ENCODE measurements at regions not wholly inside any gene's neighbourhood (a gene's known extent, or its start where the extent isn't known, plus 50 kb on each side); places are given as distances from the start of the nearest gene placed in this dataset.

DNA sequence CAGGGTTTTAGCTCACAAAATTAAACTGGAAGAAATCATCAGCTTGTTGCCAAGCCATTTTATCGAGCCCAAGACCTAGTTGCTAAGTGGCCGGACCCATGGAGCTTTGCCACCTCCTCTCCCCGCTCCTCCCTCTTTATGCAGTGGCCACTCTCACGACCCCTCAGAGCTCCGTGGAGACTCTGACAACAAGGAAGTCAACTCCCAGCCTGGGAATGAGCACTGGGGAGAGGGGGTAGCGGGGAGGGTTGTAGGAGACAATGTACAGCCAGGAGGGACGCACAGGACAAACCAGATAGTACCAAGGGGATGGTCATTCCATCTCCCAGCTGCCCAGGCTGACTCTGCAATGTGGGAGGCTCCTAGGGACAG lies 250.9 kb downstream of the SIPA1L2 start:
- Mint-ChIP-seq H3K27ac (no peak overlapping the region), H3K27me3 (peaks cover 0 to 4% (median 0%) of the 10 kb centered on the region in 3 donors), H3K4me3 (no peak overlapping the region), H3K9me3 (peaks cover 0 to 1% (median 0%) of the 10 kb centered on the region in 7 donors), H3K4me1 (no peaks in the 10 kb centered on the region), H3K36me3 (no peaks in the 10 kb centered on the region)
- DNase-seq, result no peak
- ATAC-seq (ENCODE audit: low read depth in 2 of 2), result no peak

DNA sequence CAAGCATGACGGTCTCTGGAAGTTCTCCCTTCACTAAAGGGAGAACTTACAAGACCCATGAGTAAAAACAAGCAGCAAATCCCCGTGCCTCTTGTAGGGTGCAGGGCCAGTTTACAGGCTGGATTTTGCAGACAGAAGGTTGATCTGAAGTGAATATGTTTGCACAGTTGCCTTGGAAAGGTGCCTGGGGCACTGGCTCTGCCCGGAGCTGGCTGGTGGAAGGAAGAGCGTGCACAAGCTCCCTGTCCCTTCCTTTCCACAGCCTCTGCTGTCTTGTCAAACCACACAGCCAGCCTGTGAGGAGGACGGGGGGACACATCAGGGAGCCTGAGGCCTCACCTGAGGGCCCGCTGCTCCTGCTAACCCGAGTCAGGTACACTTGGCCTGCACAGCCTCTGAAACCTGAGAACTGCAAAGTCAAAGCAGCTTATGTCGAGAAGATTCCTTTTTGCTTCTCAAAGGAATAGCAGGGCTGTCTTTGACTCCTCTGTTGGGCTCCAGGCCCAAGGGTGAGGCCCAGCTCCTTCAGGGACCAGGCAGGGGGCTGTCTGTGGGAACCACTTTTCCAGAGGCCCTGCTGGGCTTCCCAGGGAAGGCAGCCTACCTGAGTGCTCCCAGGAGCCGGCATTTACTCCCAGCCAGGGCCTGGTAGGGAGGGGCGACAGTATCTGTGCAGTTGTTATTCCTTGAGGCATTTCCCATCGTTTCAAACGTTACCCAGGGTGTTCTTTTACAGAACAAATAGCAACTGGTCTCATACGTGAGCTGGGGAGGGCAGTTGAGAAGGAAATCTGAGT lies 251.5 kb downstream of the SIPA1L2 start:
- Mint-ChIP-seq H3K27ac (no peak overlapping the region), H3K27me3 (peaks cover 0 to 4% (median 0%) of the 10 kb centered on the region in 3 donors), H3K4me1 (no peaks in the 10 kb centered on the region), H3K4me3 (no peak overlapping the region), H3K36me3 (no peaks in the 10 kb centered on the region), H3K9me3 (peaks cover 0 to 4% (median 0%) of the 10 kb centered on the region in 7 donors)
- ATAC-seq (ENCODE audit: low read depth in 2 of 2) (no peak), DNase-seq (no peak)

DNA sequence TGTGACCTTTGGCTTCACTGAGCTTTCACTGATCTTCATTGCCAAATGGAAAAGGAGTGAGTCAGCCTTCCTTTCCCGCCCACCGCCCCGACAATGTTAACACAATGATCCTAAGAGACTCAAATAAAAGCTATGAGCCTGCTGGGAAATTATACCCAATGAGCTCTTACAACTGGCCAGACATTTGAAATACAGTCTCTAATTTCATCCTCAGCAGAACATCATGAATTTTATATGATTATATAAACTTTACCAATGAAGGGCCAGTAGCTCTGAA lies 252.5 kb downstream of the SIPA1L2 start:
- Mint-ChIP-seq H3K27me3 (peaks cover 0 to 4% (median 0%) of the 10 kb centered on the region in 3 donors), H3K9me3 (peaks cover 0 to 4% (median 0%) of the 10 kb centered on the region in 7 donors), H3K27ac (no peak overlapping the region), H3K4me1 (no peaks in the 10 kb centered on the region), H3K36me3 (no peaks in the 10 kb centered on the region), H3K4me3 (no peak overlapping the region)
- DNase-seq, result no peak
- no peak for ATAC-seq (ENCODE audit: low read depth in 2 of 2)

DNA sequence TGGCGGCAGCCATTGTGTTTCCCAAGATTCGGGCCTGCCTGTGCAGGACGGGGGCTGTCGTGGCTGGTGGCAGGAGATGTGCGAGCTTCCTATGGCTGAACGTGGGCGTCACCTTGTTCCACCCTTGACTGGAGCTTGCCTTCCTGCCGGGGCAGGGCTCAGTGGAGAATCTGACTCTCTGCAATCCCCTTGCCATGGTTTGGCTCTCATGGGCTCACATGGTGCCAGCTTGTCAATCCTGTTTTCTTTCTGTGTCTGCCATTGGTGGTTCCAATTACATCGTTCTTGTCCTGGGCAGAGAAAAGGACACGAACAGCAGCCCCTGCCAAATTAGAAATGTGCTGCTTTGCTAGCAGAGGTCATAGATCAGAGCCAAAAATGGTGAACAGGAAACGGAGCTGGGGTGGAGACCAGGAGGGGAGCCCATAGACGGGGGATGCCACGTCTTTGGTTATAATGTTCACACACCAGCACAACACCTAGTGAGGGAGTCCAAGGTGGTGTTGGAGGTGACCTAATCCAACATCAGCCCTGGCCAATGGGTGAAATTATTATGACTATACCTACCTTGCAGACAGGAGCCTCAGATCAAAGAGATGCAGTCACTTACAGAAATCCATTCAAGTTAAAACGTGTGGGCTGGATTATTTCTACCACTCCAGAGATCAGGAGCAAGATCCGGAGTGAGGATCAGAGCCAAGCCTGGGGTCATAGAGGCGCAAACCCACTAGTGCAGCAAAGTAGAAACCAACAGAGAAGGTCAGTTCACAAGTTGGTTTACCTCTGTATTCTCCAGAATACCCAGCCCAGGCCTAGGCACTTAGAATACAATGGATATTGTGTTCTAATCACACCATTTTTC lies 253.1 kb downstream of the SIPA1L2 start:
- Mint-ChIP-seq H3K4me1 (no peaks in the 10 kb centered on the region), H3K36me3 (no peaks in the 10 kb centered on the region), H3K9me3 (peaks cover 0 to 4% (median 0%) of the 10 kb centered on the region in 7 donors), H3K27me3 (peaks cover 0 to 4% (median 0%) of the 10 kb centered on the region in 3 donors), H3K27ac (no peak overlapping the region), H3K4me3 (no peak overlapping the region)
- DNase-seq (no peak), ATAC-seq (ENCODE audit: low read depth in 2 of 2) (no peak)

DNA sequence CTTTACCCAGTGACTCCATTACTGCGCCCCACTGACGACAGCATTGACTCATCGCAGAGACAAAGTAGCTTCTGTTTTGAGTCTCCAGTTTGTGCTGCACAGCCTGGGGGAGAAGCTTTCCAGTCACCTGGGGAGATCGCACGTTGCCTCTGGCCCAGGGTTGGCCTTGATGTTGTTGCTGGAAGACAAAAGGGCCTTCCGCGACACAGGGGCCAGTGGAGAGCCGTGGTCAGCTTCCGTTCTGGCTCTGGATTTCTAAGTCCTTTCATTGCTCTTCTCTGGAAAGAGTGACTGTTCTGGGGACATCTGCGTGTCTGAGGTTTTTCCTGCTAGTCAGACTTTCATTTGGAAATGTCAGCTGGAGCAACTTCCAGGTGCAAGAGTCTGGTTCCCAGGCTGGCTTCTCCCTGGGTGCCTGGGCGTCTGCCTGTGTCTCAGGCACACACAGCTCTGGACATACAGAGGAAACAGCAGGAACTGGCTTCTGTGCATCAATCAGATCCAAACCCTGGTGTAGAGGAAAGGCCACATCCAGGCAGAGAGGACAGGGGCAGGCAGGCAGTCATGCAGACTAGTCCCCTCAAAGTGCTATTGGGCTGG lies 257.0 kb downstream of the SIPA1L2 start:
- Mint-ChIP-seq H3K4me1 (no peaks in the 10 kb centered on the region), H3K27me3 (peaks cover 0 to 7% (median 5%) of the 10 kb centered on the region in 3 donors), H3K27ac (no peak overlapping the region), H3K9me3 (peaks cover 0 to 4% (median 0%) of the 10 kb centered on the region in 7 donors), H3K4me3 (no peak overlapping the region), H3K36me3 (no peaks in the 10 kb centered on the region)
- no peak for ATAC-seq (ENCODE audit: low read depth in 2 of 2)
- DNase-seq, result no peak

DNA sequence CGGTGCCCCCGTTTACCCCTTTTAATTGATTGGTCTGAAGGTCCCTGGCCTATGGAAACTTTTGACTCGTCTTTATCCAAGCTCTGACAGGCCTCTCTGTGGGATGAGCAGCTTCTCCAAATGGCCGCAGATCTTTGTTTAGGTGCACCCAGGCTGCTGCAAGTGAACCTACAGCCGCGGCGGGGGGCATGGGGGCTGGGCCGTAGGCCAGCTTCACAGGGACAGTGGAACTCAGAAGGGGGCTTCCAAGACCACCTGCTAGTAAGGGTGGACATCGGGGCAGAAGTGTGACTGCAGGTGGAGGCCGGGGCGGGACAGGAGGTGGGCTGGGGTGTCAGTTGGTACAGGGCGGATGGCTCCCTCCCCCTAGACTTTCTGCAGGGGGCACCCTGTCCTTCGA lies 257.5 kb downstream of the SIPA1L2 start:
- Mint-ChIP-seq H3K4me3 (no peak overlapping the region), H3K36me3 (no peaks in the 10 kb centered on the region), H3K4me1 (no peaks in the 10 kb centered on the region), H3K27me3 (peaks cover 0 to 7% (median 5%) of the 10 kb centered on the region in 3 donors), H3K27ac (no peak overlapping the region), H3K9me3 (peaks cover 0 to 4% (median 0%) of the 10 kb centered on the region in 7 donors)
- DNase-seq (no peak), ATAC-seq (ENCODE audit: low read depth in 2 of 2) (no peak)

DNA sequence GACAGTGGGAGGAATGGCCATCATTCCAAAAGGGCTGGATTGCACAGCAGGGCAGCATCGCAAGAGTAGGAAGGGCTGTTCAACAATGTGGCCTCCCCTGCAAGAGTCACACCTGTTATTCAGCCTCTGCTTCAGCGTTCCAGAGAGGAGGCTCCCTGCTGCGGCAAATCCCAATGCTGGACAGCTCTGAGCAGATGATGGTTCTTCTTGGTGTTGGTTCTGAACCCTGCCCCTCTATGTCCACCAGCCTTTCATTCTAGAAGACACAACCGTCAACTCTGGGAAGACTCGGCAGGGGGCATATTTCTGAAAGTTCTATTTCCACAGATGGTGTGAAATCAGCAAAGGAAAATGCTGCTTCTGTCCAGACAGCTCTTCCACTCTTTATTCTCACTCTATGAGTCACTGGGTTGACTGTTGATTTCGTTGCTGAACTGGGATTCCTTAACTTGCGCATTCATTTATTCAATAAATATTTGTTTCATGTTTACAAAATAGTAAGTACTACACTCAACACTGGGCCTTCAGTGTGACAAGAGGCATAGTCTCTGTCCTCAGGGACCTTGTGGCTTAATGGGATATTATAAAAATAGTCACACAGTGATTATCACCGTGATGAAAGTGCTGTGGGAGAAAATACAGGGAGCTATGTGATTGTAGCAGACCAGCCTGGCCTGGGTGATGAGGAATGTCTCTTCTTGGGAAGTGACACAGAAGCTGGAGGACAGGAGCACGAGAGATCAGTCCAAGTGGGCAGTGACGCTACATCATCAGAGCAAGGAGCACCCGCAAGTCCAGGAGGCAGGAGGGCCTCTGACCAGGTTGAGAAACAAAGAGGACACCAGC lies 260.3 kb downstream of the SIPA1L2 start:
- ATAC-seq (ENCODE audit: low read depth in 2 of 2) (no peak), DNase-seq (no peak)
- no peaks in the 10 kb centered on the region for H3K4me1 Mint-ChIP-seq
- H3K9me3 Mint-ChIP-seq, result peaks cover 0 to 4% (median 0%) of the 10 kb centered on the region in 7 donors
- no peak overlapping the region for H3K27ac Mint-ChIP-seq
- peaks cover 0 to 7% (median 5%) of the 10 kb centered on the region in 3 donors for H3K27me3 Mint-ChIP-seq
- no peaks in the 10 kb centered on the region for H3K36me3 Mint-ChIP-seq
- no peak overlapping the region for H3K4me3 Mint-ChIP-seq

DNA sequence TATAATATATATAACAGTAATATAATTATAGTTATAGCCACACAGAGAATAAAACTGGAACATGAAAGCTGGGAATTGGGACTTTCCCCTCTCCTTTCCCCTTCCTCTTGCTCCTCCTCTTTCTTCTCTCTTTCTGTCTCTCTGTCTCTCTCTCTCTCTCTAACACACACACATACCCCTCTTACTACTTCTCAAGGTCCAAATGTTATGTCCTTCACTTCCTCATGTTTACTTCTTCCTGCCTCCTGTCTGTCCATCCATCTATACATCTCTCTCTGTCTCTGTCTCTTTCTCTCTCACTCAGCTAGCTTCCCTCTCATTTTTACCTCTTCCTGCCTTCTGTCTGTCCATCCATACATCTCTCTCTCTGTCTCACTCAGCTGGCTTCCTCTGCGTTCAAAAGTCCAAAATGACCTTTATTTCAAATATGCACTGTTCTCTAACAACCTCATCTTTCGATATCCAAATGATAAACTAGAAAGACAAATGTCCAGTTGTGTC lies 261.1 kb downstream of the SIPA1L2 start:
- Mint-ChIP-seq H3K36me3 (no peaks in the 10 kb centered on the region), H3K4me1 (no peaks in the 10 kb centered on the region)

DNA sequence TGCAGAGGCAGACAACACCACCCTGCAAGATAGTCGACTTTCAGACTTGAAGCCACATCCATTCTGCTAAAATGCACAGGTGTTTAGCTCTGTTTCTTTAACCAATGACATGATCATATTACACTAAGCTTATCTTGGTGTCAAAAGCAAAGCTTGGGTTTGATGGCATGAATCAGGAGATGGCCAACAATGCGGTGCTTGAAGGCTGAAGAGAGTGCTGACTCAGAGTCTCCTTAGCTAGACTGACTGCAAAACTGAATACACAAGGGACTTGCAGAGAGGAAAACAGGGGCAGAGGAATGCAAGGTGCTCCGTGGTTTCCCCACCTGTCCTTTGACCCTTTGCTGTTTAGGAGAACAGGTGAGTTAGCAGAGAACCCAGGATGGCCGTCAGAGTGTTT lies 262.6 kb downstream of the SIPA1L2 start:
- peaks cover 0 to 7% (median 5%) of the 10 kb centered on the region in 3 donors for H3K27me3 Mint-ChIP-seq
- H3K4me3 Mint-ChIP-seq, result no peak overlapping the region
- H3K36me3 Mint-ChIP-seq, result no peaks in the 10 kb centered on the region
- no peaks in the 10 kb centered on the region for H3K4me1 Mint-ChIP-seq
- no peak overlapping the region for H3K27ac Mint-ChIP-seq
- ATAC-seq (ENCODE audit: low read depth in 2 of 2), result no peak
- DNase-seq, result no peak
- no peaks in the 10 kb centered on the region for H3K9me3 Mint-ChIP-seq

More for the DNA sequence above, 261.1 kb downstream of the SIPA1L2 start:
- no peak for ATAC-seq (ENCODE audit: low read depth in 2 of 2)
- peaks cover 0 to 7% (median 5%) of the 10 kb centered on the region in 3 donors for H3K27me3 Mint-ChIP-seq
- no peak overlapping the region for H3K27ac Mint-ChIP-seq
- H3K9me3 Mint-ChIP-seq, result peaks cover 0 to 4% (median 0%) of the 10 kb centered on the region in 7 donors
- DNase-seq, result no peak
- no peak overlapping the region for H3K4me3 Mint-ChIP-seq

DNA sequence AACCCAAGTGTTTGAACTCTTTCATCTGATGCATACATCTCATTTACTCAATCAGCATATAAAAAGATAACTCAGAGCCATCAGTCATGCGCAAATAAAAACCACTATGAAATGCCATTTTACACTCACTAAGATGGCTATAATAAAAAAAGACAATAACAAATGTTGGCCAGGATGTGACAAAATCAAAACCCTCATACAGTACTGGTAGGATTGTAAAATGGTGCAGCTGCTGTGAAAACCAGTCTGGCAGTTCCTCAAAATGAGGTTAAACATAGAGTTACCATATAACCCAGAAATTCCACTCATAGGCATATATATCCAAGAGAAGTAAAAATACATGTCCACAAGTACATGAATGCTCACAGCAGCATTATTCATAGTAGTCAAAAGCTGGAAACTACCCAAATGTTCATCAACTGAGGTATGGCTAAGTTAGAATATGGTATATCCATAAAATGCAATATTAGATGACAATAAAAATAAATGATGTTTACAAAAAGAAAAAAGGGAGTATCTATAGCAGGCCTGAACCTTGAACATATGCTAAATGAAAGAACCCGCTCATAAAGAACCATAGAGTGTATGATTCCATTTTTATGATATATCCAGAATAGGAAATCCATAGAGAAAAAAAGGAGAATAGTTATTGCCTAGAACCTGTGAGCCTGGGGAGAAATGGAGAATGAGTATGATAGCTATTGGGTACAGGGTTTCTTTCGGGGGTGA lies 265.1 kb downstream of the SIPA1L2 start:
- Mint-ChIP-seq H3K9me3 (no peaks in the 10 kb centered on the region), H3K36me3 (no peaks in the 10 kb centered on the region), H3K27me3 (peaks cover 0 to 3% (median 1%) of the 10 kb centered on the region in 3 donors), H3K4me1 (no peaks in the 10 kb centered on the region), H3K4me3 (no peak overlapping the region), H3K27ac (no peak overlapping the region)
- DNase-seq, result no peak
- no peak for ATAC-seq (ENCODE audit: low read depth in 2 of 2)

DNA sequence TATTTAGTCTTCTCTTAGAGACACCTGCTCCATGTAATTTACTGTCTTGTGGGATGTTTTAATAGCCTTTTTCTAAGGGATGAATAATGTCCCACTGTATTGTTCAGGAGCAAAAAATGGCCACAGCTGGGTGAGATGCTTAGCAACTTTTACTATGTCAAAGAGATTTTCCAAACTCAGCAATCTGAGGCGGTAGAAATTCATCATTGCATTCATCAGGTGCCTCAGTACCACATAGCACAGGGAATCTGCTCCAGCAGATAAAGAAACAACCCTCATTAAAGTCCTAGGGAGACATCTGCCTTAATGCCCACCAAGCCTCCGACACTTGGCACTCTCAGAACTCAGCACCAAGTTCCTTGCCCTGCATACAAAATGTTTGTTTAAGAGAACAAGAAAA lies 266.9 kb downstream of the SIPA1L2 start:
- Mint-ChIP-seq H3K27ac (no peak overlapping the region), H3K4me1 (no peaks in the 10 kb centered on the region), H3K9me3 (no peaks in the 10 kb centered on the region), H3K4me3 (no peak overlapping the region), H3K27me3 (no peaks in the 10 kb centered on the region), H3K36me3 (no peaks in the 10 kb centered on the region)
- ATAC-seq (ENCODE audit: low read depth in 2 of 2) (no peak), DNase-seq (no peak)

DNA sequence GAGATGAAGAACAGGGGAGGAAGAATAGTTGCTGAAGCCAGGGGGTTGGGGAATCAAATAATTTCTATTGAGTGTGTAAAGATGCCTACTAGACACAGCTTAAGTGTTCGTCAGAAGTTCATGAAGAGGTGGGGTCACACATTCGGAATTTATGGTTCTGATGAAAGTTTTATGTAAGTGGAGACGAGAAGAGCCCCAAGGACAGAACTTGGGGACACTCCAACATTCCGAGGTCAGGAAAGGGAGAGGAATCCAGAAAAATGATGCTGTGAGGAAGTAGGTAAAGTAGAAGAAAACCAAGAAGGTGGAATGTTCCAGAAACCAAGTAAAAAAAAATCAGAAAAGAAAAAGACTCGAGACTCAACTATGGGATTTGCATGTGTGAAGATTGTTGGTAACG lies 272.5 kb downstream of the SIPA1L2 start:
- DNase-seq (no peak), ATAC-seq (ENCODE audit: low read depth in 2 of 2) (no peak)
- Mint-ChIP-seq H3K4me1 (no peaks in the 10 kb centered on the region), H3K4me3 (no peak overlapping the region), H3K27me3 (no peaks in the 10 kb centered on the region), H3K36me3 (no peaks in the 10 kb centered on the region), H3K27ac (no peak overlapping the region), H3K9me3 (no peaks in the 10 kb centered on the region)

Measured in naive B cell (primary cell).